HepG2 (cell line): ENCODE measurements at regions not wholly inside any gene's neighbourhood (a gene's known extent, or its start where the extent isn't known, plus 50 kb on each side); places are given as distances from the start of the nearest gene placed in this dataset.

Source experiments
- HNF1B ChIP-seq: sonication (generic); formaldehyde crosslinking; IDR thresholded peaks from 2 replicates; pipeline ENCODE4 v1.5.1; 2020; ENCODE audit warnings: mild to moderate bottlenecking, moderate library complexity, missing genetic modification reagents
- NFATC3 ChIP-seq: sonication (generic); formaldehyde crosslinking; IDR thresholded peaks from 2 replicates; pipeline ENCODE4 v1.5.1; 2020; ENCODE audit warnings: mild to moderate bottlenecking, missing genetic modification reagents
- RBFOX2 ChIP-seq: fragments of 200-400 bp; formaldehyde crosslinking; IDR thresholded peaks from 2 replicates; pipeline ENCODE4 v1.6.1; 2017; ENCODE audit warnings: low read depth, mild to moderate bottlenecking, low read length
- ZFP36L1 ChIP-seq: sonication (generic); formaldehyde crosslinking; IDR thresholded peaks from 2 replicates; pipeline ENCODE4 v1.8.0; 2022; ENCODE audit warnings: mild to moderate bottlenecking, missing genetic modification reagents, moderate library complexity
- ZNF138 ChIP-seq: sonication (generic); formaldehyde crosslinking; IDR thresholded peaks from 2 replicates; pipeline ENCODE4 v1.5.0; 2020; ENCODE audit warnings: mild to moderate bottlenecking, low read depth, missing genetic modification reagents
- ZNF362 ChIP-seq: sonication (generic); formaldehyde crosslinking; IDR thresholded peaks from 2 replicates; pipeline ENCODE4 v1.4.0; 2020; ENCODE audit warnings: missing genetic modification reagents, mild to moderate bottlenecking, borderline replicate concordance
- ZNF431 ChIP-seq: sonication (generic); formaldehyde crosslinking; IDR thresholded peaks from 2 replicates; pipeline ENCODE4 v1.9.0; 2022; ENCODE audit warnings: missing genetic modification reagents, low read depth, mild to moderate bottlenecking, borderline replicate concordance
- ZNF468 ChIP-seq: sonication (generic); formaldehyde crosslinking; IDR thresholded peaks from 2 replicates; pipeline ENCODE4 v1.8.0; 2022; ENCODE audit warnings: mild to moderate bottlenecking, moderate library complexity, missing genetic modification reagents
- ZNF558 ChIP-seq: sonication (generic); formaldehyde crosslinking; IDR thresholded peaks from 2 replicates; pipeline ENCODE4 v1.9.0; 2022; ENCODE audit warnings: mild to moderate bottlenecking, missing genetic modification reagents, borderline replicate concordance
- ZNF567 ChIP-seq: sonication (generic); formaldehyde crosslinking; IDR thresholded peaks from 2 replicates; pipeline ENCODE4 v1.8.1; 2023; ENCODE audit warnings: mild to moderate bottlenecking, missing genetic modification reagents, borderline replicate concordance
- ZNF773 ChIP-seq: sonication (generic); formaldehyde crosslinking; IDR thresholded peaks from 2 replicates; pipeline ENCODE4 v1.4.0; 2020; ENCODE audit warnings: missing genetic modification reagents, borderline replicate concordance
- ZNF788 ChIP-seq: sonication (generic); formaldehyde crosslinking; IDR thresholded peaks from 2 replicates; pipeline ENCODE4 v1.5.0; 2020; ENCODE audit warnings: mild to moderate bottlenecking, missing genetic modification reagents, borderline replicate concordance

DNA sequence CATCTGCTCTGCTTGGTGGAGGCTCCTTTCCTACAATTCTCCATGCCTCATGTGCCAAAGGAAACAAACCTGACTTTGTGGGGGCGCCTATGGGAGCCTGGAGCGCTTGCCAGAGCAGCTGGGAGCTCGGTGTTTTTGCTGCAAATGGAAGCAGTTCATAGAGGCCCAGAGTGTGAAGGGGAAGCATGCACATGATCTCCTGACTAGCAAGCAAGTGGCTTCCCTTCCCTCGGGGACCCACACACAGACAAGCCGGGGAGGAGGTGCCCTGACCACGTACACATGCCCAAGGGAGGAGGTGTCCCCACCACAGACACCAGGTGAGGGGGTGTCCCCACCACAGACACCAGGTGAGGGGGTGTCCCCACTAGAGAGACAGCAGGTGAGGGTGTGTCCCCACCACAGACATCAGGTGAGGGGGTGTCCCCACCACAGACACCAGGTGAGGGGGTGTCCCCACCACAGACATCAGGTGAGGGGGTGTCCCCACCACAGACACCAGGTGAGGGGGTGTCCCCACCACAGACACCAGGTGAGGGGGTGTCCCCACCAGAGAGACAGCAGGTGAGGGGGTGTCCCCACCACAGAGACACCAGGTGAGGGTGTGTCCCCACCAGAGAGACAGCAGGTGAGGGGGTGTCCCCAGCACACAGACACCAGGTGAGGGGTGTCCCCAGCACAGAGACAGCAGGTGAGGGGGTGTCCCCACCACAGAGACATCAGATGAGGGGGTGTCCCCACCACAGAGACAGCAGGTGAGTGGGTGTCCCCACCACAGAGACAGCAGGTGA is 106.8 kb downstream of the CRYAA start (continued):
- TF ChIP-seq ZNF468 (CRISPR knock-in tag) (no peak), ZNF558 (CRISPR knock-in tag) (no peak), ZNF773 (CRISPR knock-in tag) (no peak), ZNF788 (CRISPR knock-in tag) (no peak), HNF1B (CRISPR knock-in tag) (no peak), RBFOX2 (no peak), ZNF138 (CRISPR knock-in tag) (no peak), ZNF362 (CRISPR knock-in tag) (no peak), ZNF431 (no peak), ZFP36L1 (CRISPR knock-in tag) (no peak), NFATC3 (CRISPR knock-in tag) (no peak), ZNF567 (CRISPR knock-in tag) (no peak)
